Upper lobe of right lung (tissue), 1 donor: ENCODE measurements at regions not wholly inside any gene's neighbourhood (a gene's known extent, or its start where the extent isn't known, plus 50 kb on each side); places are given as distances from the start of the nearest gene placed in this dataset.
"Not testable (repeated sequence)": the region's sequence is repeated elsewhere in the genome, so short reads cannot be mapped to it uniquely, and the experiment has no call there.

Source experiments
- ATAC-seq: fragments of 200-7000 bp; cut with Tn5 transposase; one replicate; pipeline ENCODE4 v1.9.1; 2020; ENCODE audit warnings: mild to moderate bottlenecking, moderate library complexity
- DNase-seq: peaks from one replicate; pipeline ENCODE4 v3.0.0-alpha.2; 2020
- H3K27ac ChIP-seq: fragments of 200-600 bp; one replicate; pipeline ENCODE4 v1.8.0; 2022
- H3K27me3 ChIP-seq: fragments of 200-600 bp; one replicate; pipeline ENCODE4 v1.8.0; 2022; ENCODE audit warnings: mild to moderate bottlenecking
- H3K36me3 ChIP-seq: fragments of 200-600 bp; one replicate; pipeline ENCODE4 v1.8.0; 2022
- H3K4me1 ChIP-seq: fragments of 200-600 bp; one replicate; pipeline ENCODE4 v1.8.0; 2022
- H3K4me3 ChIP-seq: fragments of 200-600 bp; one replicate; pipeline ENCODE4 v1.8.0; 2022; ENCODE audit warnings: mild to moderate bottlenecking
- H3K9me3 ChIP-seq: fragments of 200-600 bp; one replicate; pipeline ENCODE4 v1.8.0; 2022
- CTCF ChIP-seq: fragments of 200-600 bp; IDR thresholded peaks from one replicate; pipeline ENCODE4 v1.8.0; 2022; ENCODE audit warnings: antibody characterized with exemption
- intact Hi-C: fragments of 100-400 bp; cut with DNase I; formaldehyde crosslinking; loops from one replicate; pipeline ENCODE4 v1.11.0; 2022
- donor health status: DM: no; HTN: yes; CAD: no; lungs with severe emphysema.

- Histone ChIP-seq H3K9me3 (no peaks in the 10 kb centered on the region), H3K4me3 (no peak overlapping the region), H3K36me3 (no peaks in the 10 kb centered on the region), H3K4me1 (no peaks in the 10 kb centered on the region), H3K27me3 (no peaks in the 10 kb centered on the region), H3K27ac (no peak overlapping the region)
- intact Hi-C loops: no loop called here
- ATAC-seq: peak; percentile 46
- no peak for DNase-seq
- TF ChIP-seq CTCF: no peak
Observed at GRCh38 chr2:21891191-21891590, 767.4 kb downstream of the TDRD15 start.

GRCh38 chr2:21892140-21892539 is 768.4 kb downstream of the TDRD15 start:
- no peaks in the 10 kb centered on the region for H3K36me3 ChIP-seq
- no peak for TF ChIP-seq CTCF
- no peaks in the 10 kb centered on the region for H3K27me3 ChIP-seq
- intact Hi-C loops: no loop called here
- no peaks in the 10 kb centered on the region for H3K9me3 ChIP-seq
- no peak overlapping the region for H3K27ac ChIP-seq
- no peak for DNase-seq
- H3K4me1 ChIP-seq: no peaks in the 10 kb centered on the region
- ATAC-seq: no peak
- no peak overlapping the region for H3K4me3 ChIP-seq

GRCh38 chr2:21895200-21895599 is 771.4 kb downstream of the TDRD15 start:
- H3K27ac ChIP-seq: no peak overlapping the region
- no peaks in the 10 kb centered on the region for H3K27me3 ChIP-seq
- H3K36me3 ChIP-seq: no peaks in the 10 kb centered on the region
- DNase-seq (no peak), ATAC-seq (no peak)
- TF ChIP-seq CTCF: no peak
- intact Hi-C loops: no loop called here
- no peaks in the 10 kb centered on the region for H3K4me1 ChIP-seq
- no peaks in the 10 kb centered on the region for H3K9me3 ChIP-seq
- no peak overlapping the region for H3K4me3 ChIP-seq

DNA sequence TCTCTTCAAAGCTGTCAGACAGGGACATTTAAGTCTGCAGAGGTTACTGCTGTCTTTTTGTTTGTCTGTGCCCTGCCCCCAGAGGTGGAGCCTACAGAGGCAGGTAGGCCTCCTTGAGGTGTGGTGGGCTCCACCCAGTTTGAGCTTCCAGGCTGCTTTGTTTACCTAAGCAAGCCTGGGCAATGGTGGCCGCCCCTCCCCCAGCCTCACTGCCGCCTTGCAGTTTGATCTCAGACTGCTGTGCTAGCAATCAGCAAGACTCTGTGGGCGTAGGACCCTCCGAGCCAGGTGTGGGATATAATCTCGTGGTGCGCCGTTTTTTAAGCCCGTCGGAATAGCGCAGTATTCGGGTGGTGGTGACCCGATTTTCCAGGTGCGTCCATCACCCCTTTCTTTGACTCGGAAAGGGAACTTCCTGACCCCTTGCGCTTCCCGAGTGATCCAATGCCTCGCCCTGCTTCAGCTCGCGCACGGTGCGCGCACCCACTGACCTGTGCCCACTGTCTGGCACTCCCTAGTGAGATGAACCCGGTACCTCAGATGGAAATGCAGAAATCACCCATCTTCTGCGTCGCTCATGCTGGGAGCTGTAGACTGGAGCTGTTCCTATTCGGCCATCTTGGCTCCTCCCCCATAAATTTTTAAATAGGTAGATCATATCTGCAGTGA is 785.1 kb downstream of the TDRD15 start:
- H3K4me1 ChIP-seq, H3K4me3 ChIP-seq, H3K27ac ChIP-seq, H3K27me3 ChIP-seq, ATAC-seq, DNase-seq, H3K36me3 ChIP-seq, H3K9me3 ChIP-seq, intact Hi-C loops: not testable (repeated sequence)

GRCh38 chr2:21910832-21911507 is 787.2 kb downstream of the TDRD15 start:
- no peak for DNase-seq
- intact Hi-C loops: no loop called here
- TF ChIP-seq CTCF: no peak

DNA sequence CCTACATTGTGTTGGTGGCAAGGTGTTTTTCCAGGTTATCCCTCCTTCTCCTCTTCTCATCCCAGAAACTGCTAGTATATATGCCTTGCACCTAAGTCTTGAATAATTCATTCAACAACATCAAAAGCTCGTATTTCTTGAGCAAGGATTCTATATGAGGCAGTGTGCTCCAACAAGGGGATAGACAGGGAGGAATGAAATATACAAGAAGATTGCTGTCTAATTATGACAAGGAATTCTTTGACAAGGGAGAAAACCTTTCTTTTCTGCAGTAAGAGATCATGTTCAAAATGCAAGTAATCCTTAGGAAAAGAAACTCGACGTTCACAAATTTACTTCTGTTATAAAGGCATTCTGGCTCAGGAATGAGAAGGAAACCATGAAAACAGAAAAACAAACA is 788.6 kb downstream of the TDRD15 start:
- DNase-seq (no peak), ATAC-seq (no peak)
- TF ChIP-seq CTCF: no peak

More at GRCh38 chr2:21910832-21911507, 787.2 kb downstream of the TDRD15 start:
- Histone ChIP-seq H3K27ac (no peak overlapping the region), H3K9me3 (no peaks in the 10 kb centered on the region), H3K27me3 (no peaks in the 10 kb centered on the region), H3K36me3 (no peaks in the 10 kb centered on the region), H3K4me3 (no peak overlapping the region), H3K4me1 (no peaks in the 10 kb centered on the region)
- no peak for ATAC-seq

More for the DNA sequence above, 788.6 kb downstream of the TDRD15 start:
- Histone ChIP-seq H3K36me3 (no peaks in the 10 kb centered on the region), H3K9me3 (no peaks in the 10 kb centered on the region), H3K27me3 (no peaks in the 10 kb centered on the region), H3K27ac (no peak overlapping the region), H3K4me3 (no peak overlapping the region), H3K4me1 (no peaks in the 10 kb centered on the region)
- intact Hi-C loops: no loop called here
